ENCODE measurements at regions not wholly inside any gene's neighbourhood (a gene's known extent, or its start where the extent isn't known, plus 50 kb on each side); places are given as distances from the start of the nearest gene placed in this dataset.

- H3K4me3 ChIP-seq, result no peak overlapping the region
- CTCF ChIA-PET, result interaction anchor here (0.8 kb wide), 1 partner anchor 15 kb away, joined by 3 read pairs; no protein-coding TSS in a partner anchor
- H2AFZ ChIP-seq (ENCODE audit: control insufficient read depth, low read depth, low read length), result no peak overlapping the region
- no peak overlapping the region for H3K4me2 ChIP-seq (ENCODE audit: control insufficient read depth, insufficient read depth)
- intact Hi-C loops (cut with micrococcal nuclease; ENCODE audit: unreplicated experiment) (no loop called here), in situ Hi-C loops (cut with MboI) (no loop called here)
- H3K27ac ChIP-seq (ENCODE audit: control insufficient read depth, insufficient read depth), result no peak overlapping the region
- SMC1A ChIA-PET (ENCODE audit: uncharacterized antibody, unreplicated experiment), result interaction anchor here (0.6 kb wide), 1 partner anchor 28 kb away, joined by 3 read pairs; no protein-coding TSS in a partner anchor
- no peaks in the 10 kb centered on the region for H4K20me1 ChIP-seq (ENCODE audit: control insufficient read depth, insufficient read depth)
- H3K36me3 ChIP-seq (ENCODE audit: control insufficient read depth in 2 of 2, insufficient read depth in 2 of 2, low read length in 1 of 2), result no peaks in the 10 kb centered on the region
- no peaks in the 10 kb centered on the region for H3K79me2 ChIP-seq (ENCODE audit: control insufficient read depth, insufficient read depth, low read length)
- FAIRE-seq (no peak), ATAC-seq (no peak), DNase-seq (ENCODE audit: low read depth, low spot score) (no peak)
- POLR2A ChIA-PET, result no interaction called here
- H3K27me3 ChIP-seq (replicated peaks in 1 of 2; ENCODE audit: control insufficient read depth in 2 of 2, insufficient read depth in 2 of 2, low read length in 1 of 2), result no peaks in the 10 kb centered on the region
- BruUV-seq (replicated peaks), result no TSS peak
- no peak for TF ChIP-seq HDGF (IDR thresholded peaks at IDR 0.05)
- no peak for TF ChIP-seq SPI1 (IDR thresholded peaks at IDR 0.05; ENCODE audit: borderline replicate concordance, insufficient read depth, low read depth, low read length)
- no peak for TF ChIP-seq ZNF24 (IDR thresholded peaks at IDR 0.05)
- TF ChIP-seq ASH2L (IDR thresholded peaks at IDR 0.05; ENCODE audit: borderline replicate concordance, low read depth), result no peak
- no peak overlapping the region for H3K9ac ChIP-seq (ENCODE audit: control insufficient read depth, insufficient read depth, low read length)
- H3K9me3 ChIP-seq (replicated peaks; ENCODE audit: control insufficient read depth, insufficient read depth, low read length), result no peaks in the 10 kb centered on the region
- H3K4me1 ChIP-seq (ENCODE audit: control insufficient read depth, insufficient read depth, low read length), result no peaks in the 10 kb centered on the region
- RAD21 ChIA-PET (ENCODE audit: unreplicated experiment), result no interaction called here
These were observed 455.2 kb downstream of the CCER1 start for GRCh38 chr12:90499795-90500194.

GRCh38 chr12:90497923-90498545, 456.9 kb downstream of the CCER1 start:
- no peak for ATAC-seq
- Histone ChIP-seq H3K79me2 (ENCODE audit: control insufficient read depth, insufficient read depth, low read length) (no peaks in the 10 kb centered on the region), H2AFZ (ENCODE audit: control insufficient read depth, low read depth, low read length) (no peak overlapping the region), H3K9ac (ENCODE audit: control insufficient read depth, insufficient read depth, low read length) (no peak overlapping the region), H3K9me3 (replicated peaks; ENCODE audit: control insufficient read depth, insufficient read depth, low read length) (no peaks in the 10 kb centered on the region), H3K27me3 (replicated peaks in 1 of 2; ENCODE audit: control insufficient read depth in 2 of 2, insufficient read depth in 2 of 2, low read length in 1 of 2) (no peaks in the 10 kb centered on the region), H3K27ac (ENCODE audit: control insufficient read depth, insufficient read depth) (no peak overlapping the region), H3K36me3 (ENCODE audit: control insufficient read depth in 2 of 2, insufficient read depth in 2 of 2, low read length in 1 of 2) (no peaks in the 10 kb centered on the region), H3K4me1 (ENCODE audit: control insufficient read depth, insufficient read depth, low read length) (no peaks in the 10 kb centered on the region), H4K20me1 (ENCODE audit: control insufficient read depth, insufficient read depth) (no peaks in the 10 kb centered on the region), H3K4me3 (no peak overlapping the region), H3K4me2 (ENCODE audit: control insufficient read depth, insufficient read depth) (no peak overlapping the region)
- 26% methylated on average over 6 of the region's 6 CpGs for WGBS (ENCODE audit: insufficient coverage, insufficient replicate concordance, low lambda C conversion rate, missing lambda C conversion rate)
- SMC1A ChIA-PET (ENCODE audit: uncharacterized antibody, unreplicated experiment), result no interaction called here
- RAD21 ChIA-PET (ENCODE audit: unreplicated experiment), result no interaction called here
- CTCF ChIA-PET, result interaction anchor here (0.7 kb wide), 1 partner anchor 17 kb away, joined by 3 read pairs; no protein-coding TSS in a partner anchor
- intact Hi-C loops (cut with micrococcal nuclease; ENCODE audit: unreplicated experiment) (no loop called here), in situ Hi-C loops (cut with MboI) (no loop called here)
- FAIRE-seq, result no peak
- no peak for DNase-seq (ENCODE audit: low read depth, low spot score)
- no TSS peak for BruUV-seq (replicated peaks)
- POLR2A ChIA-PET, result no interaction called here
- TF ChIP-seq IRF5 (IDR thresholded peaks at IDR 0.05; ENCODE audit: borderline replicate concordance) (no peak), POLR2A (IDR thresholded peaks at IDR 0.05; ENCODE audit: low read depth, low read length) (no peak), EZH2 (IDR thresholded peaks at IDR 0.05; ENCODE audit: borderline replicate concordance, control insufficient read depth, low read depth, low read length) (no peak), IKZF2 (IDR thresholded peaks at IDR 0.05) (no peak), YBX1 (IDR thresholded peaks at IDR 0.05) (no peak), CBX3 (IDR thresholded peaks at IDR 0.05; ENCODE audit: borderline replicate concordance, low read depth) (no peak), ETV6 (conservative IDR thresholded peaks at IDR 0.05 in 1 of 2, IDR thresholded peaks at IDR 0.05 in 1 of 2; ENCODE audit: borderline replicate concordance in 1 of 2, low read depth in 1 of 2) (no peak), CHD2 (IDR thresholded peaks at IDR 0.05; ENCODE audit: borderline replicate concordance, low read depth, low read length) (no peak), CBFB (IDR thresholded peaks at IDR 0.05; ENCODE audit: low read depth) (no peak)
- TF ChIP-seq, protein P1, sequence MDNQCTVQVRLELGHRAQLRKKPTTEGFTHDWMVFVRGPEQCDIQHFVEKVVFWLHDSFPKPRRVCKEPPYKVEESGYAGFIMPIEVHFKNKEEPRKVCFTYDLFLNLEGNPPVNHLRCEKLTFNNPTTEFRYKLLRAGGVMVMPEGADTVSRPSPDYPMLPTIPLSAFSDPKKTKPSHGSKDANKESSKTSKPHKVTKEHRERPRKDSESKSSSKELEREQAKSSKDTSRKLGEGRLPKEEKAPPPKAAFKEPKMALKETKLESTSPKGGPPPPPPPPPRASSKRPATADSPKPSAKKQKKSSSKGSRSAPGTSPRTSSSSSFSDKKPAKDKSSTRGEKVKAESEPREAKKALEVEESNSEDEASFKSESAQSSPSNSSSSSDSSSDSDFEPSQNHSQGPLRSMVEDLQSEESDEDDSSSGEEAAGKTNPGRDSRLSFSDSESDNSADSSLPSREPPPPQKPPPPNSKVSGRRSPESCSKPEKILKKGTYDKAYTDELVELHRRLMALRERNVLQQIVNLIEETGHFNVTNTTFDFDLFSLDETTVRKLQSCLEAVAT (IDR thresholded peaks at IDR 0.05), result no peak

All from GM12878 (cell line).